Endothelial cell (in vitro differentiated cells): ENCODE measurements at regions not wholly inside any gene's neighbourhood (a gene's known extent, or its start where the extent isn't known, plus 50 kb on each side); places are given as distances from the start of the nearest gene placed in this dataset.

Source experiments
- DNase-seq: peaks from one replicate; pipeline ENCODE4 v3.0.0; 2021; ENCODE audit warnings: low spot score
- H3K27ac Mint-ChIP-seq: one replicate; pipeline ENCODE4 v1.8.0; 2021; ENCODE audit warnings: mixed read lengths, inconsistent platforms; ENCODE audit not compliant: unreplicated experiment
- H3K27me3 Mint-ChIP-seq: one replicate; pipeline ENCODE4 v1.8.0; 2021; ENCODE audit warnings: mild to moderate bottlenecking, moderate library complexity, mixed read lengths, inconsistent platforms; ENCODE audit not compliant: unreplicated experiment
- H3K36me3 Mint-ChIP-seq: one replicate; pipeline ENCODE4 v1.8.0; 2021; ENCODE audit warnings: mild to moderate bottlenecking, low read depth, mixed read lengths, inconsistent platforms; ENCODE audit not compliant: unreplicated experiment
- H3K4me1 Mint-ChIP-seq: one replicate; pipeline ENCODE4 v1.8.0; 2021; ENCODE audit warnings: mild to moderate bottlenecking, mixed read lengths, inconsistent platforms; ENCODE audit not compliant: unreplicated experiment
- H3K4me3 Mint-ChIP-seq: one replicate; pipeline ENCODE4 v1.8.0; 2021; ENCODE audit warnings: mild to moderate bottlenecking, mixed read lengths, inconsistent platforms; ENCODE audit not compliant: unreplicated experiment
- H3K9me3 Mint-ChIP-seq: one replicate; pipeline ENCODE4 v1.8.0; 2021; ENCODE audit warnings: mixed read lengths, inconsistent platforms; ENCODE audit not compliant: unreplicated experiment
- CTCF ChIP-seq: fragments of 200-600 bp; sonication (generic); IDR thresholded peaks from one replicate; pipeline ENCODE4 v1.5.0; 2021; ENCODE audit warnings: antibody characterized with exemption; ENCODE audit not compliant: unreplicated experiment

- DNase-seq = no peak
- TF ChIP-seq CTCF = no peak
- Mint-ChIP-seq H3K4me3 (no peak overlapping the region), H3K4me1 (no peaks in the 10 kb centered on the region), H3K27me3 (no peaks in the 10 kb centered on the region), H3K27ac (no peak overlapping the region), H3K36me3 (no peaks in the 10 kb centered on the region), H3K9me3 (no peaks in the 10 kb centered on the region)
These were observed 423.4 kb upstream of the CHRM3 start for GRCh38 chr1:238962941-238963340.

GRCh38 chr1:238961790-238962189 is 424.6 kb upstream of the CHRM3 start:
- Mint-ChIP-seq H3K9me3 (no peaks in the 10 kb centered on the region), H3K36me3 (no peaks in the 10 kb centered on the region), H3K4me3 (no peak overlapping the region), H3K27me3 (no peaks in the 10 kb centered on the region), H3K4me1 (no peaks in the 10 kb centered on the region), H3K27ac (no peak overlapping the region)
- DNase-seq = no peak
- TF ChIP-seq CTCF = no peak

DNA sequence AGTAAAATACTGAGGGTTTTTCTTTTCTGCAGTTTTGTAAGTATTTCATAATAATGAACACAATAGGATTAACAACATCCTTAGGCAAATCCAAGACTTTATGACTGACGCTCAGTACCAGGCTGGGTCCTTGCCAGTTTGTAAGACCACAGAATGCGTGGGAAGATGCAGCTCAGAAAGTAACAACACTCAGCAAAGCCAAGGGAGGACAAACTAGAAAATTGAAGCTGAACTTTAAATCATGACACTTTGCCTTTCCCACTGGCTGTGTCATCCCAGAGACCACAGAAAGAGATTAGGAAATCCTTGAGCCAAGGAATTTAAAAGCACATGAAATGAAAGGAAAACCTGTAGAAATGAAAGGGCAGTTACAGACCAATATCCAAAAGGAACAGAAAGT is 426.3 kb upstream of the CHRM3 start:
- DNase-seq = no peak
- no peak for TF ChIP-seq CTCF
- no peaks in the 10 kb centered on the region for H3K4me1 Mint-ChIP-seq
- no peaks in the 10 kb centered on the region for H3K27me3 Mint-ChIP-seq
- H3K36me3 Mint-ChIP-seq = no peaks in the 10 kb centered on the region
- H3K4me3 Mint-ChIP-seq = no peak overlapping the region
- no peak overlapping the region for H3K27ac Mint-ChIP-seq
- no peaks in the 10 kb centered on the region for H3K9me3 Mint-ChIP-seq

GRCh38 chr1:238955934-238956333 is 430.4 kb upstream of the CHRM3 start:
- no peaks in the 10 kb centered on the region for H3K4me1 Mint-ChIP-seq
- no peaks in the 10 kb centered on the region for H3K9me3 Mint-ChIP-seq
- no peak overlapping the region for H3K4me3 Mint-ChIP-seq
- TF ChIP-seq CTCF = no peak
- no peak for DNase-seq
- H3K36me3 Mint-ChIP-seq = no peaks in the 10 kb centered on the region
- H3K27ac Mint-ChIP-seq = no peak overlapping the region
- H3K27me3 Mint-ChIP-seq = no peaks in the 10 kb centered on the region

DNA sequence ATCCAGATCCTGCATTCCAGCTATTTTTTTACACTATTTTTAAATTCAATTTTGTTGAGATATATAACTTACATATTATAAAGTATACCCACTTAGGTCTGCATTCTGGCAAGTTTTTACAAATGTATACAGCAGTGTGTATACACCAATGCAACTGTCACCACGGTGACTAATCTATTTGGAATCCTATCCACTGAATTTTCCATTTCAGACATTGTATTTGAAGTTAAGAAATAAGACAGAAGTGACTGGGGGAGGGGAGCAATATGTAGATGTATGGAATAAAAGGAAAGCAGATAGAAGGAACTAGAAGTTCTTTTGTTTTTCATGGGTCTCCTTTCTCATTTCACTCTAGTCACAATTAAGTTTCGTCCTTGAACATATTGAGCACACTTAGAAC is 431.5 kb upstream of the CHRM3 start:
- no peaks in the 10 kb centered on the region for H3K9me3 Mint-ChIP-seq
- H3K4me1 Mint-ChIP-seq = no peaks in the 10 kb centered on the region
- no peak for TF ChIP-seq CTCF
- H3K27me3 Mint-ChIP-seq = no peaks in the 10 kb centered on the region
- H3K27ac Mint-ChIP-seq = no peak overlapping the region
- no peaks in the 10 kb centered on the region for H3K36me3 Mint-ChIP-seq
- H3K4me3 Mint-ChIP-seq = no peak overlapping the region
- DNase-seq = no peak
